ENCODE measurements at regions not wholly inside any gene's neighbourhood (a gene's known extent, or its start where the extent isn't known, plus 50 kb on each side); places are given as distances from the start of the nearest gene placed in this dataset.

GRCh38 chr1:230565141-230565540, 77.1 kb upstream of the COG2 start:
- H3K9me3 ChIP-seq = no peaks in the 10 kb centered on the region
- ATAC-seq (no peak), FAIRE-seq (no peak), DNase-seq (ENCODE audit: low read depth in 1 of 2, low spot score in 1 of 2) (no peak)
- no peak overlapping the region for H3K4me3 ChIP-seq
- no peaks in the 10 kb centered on the region for H3K4me1 ChIP-seq
- no peak for TF ChIP-seq GATA3 (IDR thresholded peaks at IDR 0.05; ENCODE audit: borderline replicate concordance)
- TF ChIP-seq PHF8 (IDR thresholded peaks at IDR 0.05; ENCODE audit: borderline replicate concordance, low read depth) = no peak
- TF ChIP-seq CEBPB (IDR thresholded peaks at IDR 0.05) = no peak
- no peak for TF ChIP-seq POLR2A (IDR thresholded peaks at IDR 0.05; ENCODE audit: low read length)
- no peak for TF ChIP-seq ESRRA (IDR thresholded peaks at IDR 0.05; ENCODE audit: borderline replicate concordance, low read length)
- no peak for TF ChIP-seq KDM5A (IDR thresholded peaks at IDR 0.05)
- TF ChIP-seq HDAC2 (IDR thresholded peaks at IDR 0.05) = no peak
- no peak for TF ChIP-seq NPAS2 (CRISPR knock-in tag; IDR thresholded peaks at IDR 0.05; ENCODE audit: borderline replicate concordance)
- no peak for TF ChIP-seq HOXB13 (CRISPR knock-in tag; IDR thresholded peaks at IDR 0.05; ENCODE audit: low read depth)
- TF ChIP-seq ZC3H11A (IDR thresholded peaks at IDR 0.05) = no peak
- TF ChIP-seq RARB (CRISPR knock-in tag; IDR thresholded peaks at IDR 0.05) = no peak
- no peak for TF ChIP-seq CHD2 (IDR thresholded peaks at IDR 0.05; ENCODE audit: low read length, partially characterized antibody)
- TF ChIP-seq TP53 (CRISPR knock-in tag; IDR thresholded peaks at IDR 0.05) = no peak
- TF ChIP-seq RNF2 (IDR thresholded peaks at IDR 0.05; ENCODE audit: borderline replicate concordance, low read depth) = no peak
- ChIA-PET CTCF (interaction anchor here (0.9 to 1.0 kb wide), 2 partner anchors 11 to 19 kb away, joined by 3 read pairs; no protein-coding TSS in a partner anchor), POLR2A (no interaction called here)
- no peak overlapping the region for H3K4me2 ChIP-seq
- no peak overlapping the region for H3K27ac ChIP-seq
- WGBS (ENCODE audit: missing lambda C conversion rate) = 5% methylated on average over 1 of the region's 1 CpG

- WGBS (ENCODE audit: missing lambda C conversion rate) = 41% methylated on average over 7 of the region's 7 CpGs
- H3K4me2 ChIP-seq = no peak overlapping the region
- ChIA-PET POLR2A (interaction anchor here (0.6 kb wide), 1 partner anchor 1005 kb away, joined by 3 read pairs; the partner anchor contains the start of gene ABCB10), CTCF (no interaction called here)
- no peak overlapping the region for H3K27ac ChIP-seq
- no peak overlapping the region for H3K4me3 ChIP-seq
- no peak for DNase-seq (ENCODE audit: low read depth in 1 of 2, low spot score in 1 of 2)
- TF ChIP-seq GATA3 (IDR thresholded peaks at IDR 0.05; ENCODE audit: borderline replicate concordance) (no peak), PHF8 (IDR thresholded peaks at IDR 0.05; ENCODE audit: borderline replicate concordance, low read depth) (no peak), TP53 (CRISPR knock-in tag; IDR thresholded peaks at IDR 0.05) (no peak), BHLHE40 (IDR thresholded peaks at IDR 0.05; ENCODE audit: low read depth, low read length) (no peak)
- no peaks in the 10 kb centered on the region for H3K4me1 ChIP-seq
- FAIRE-seq = no peak
- H3K9me3 ChIP-seq = no peaks in the 10 kb centered on the region
- no peak for ATAC-seq
Observed at GRCh38 chr1:230563591-230563990, 78.7 kb upstream of the COG2 start.

GRCh38 chr1:230561570-230561969, 80.7 kb upstream of the COG2 start:
- FAIRE-seq (no peak), ATAC-seq (no peak), DNase-seq (ENCODE audit: low read depth in 1 of 2, low spot score in 1 of 2) (no peak)
- POLR2A ChIA-PET = no interaction called here
- Histone ChIP-seq H3K4me2 (no peak overlapping the region), H3K9me3 (no peaks in the 10 kb centered on the region), H3K27ac (no peak overlapping the region), H3K4me1 (no peaks in the 10 kb centered on the region), H3K4me3 (no peak overlapping the region)
- TF ChIP-seq ZC3H11A (IDR thresholded peaks at IDR 0.05) = no peak
- no peak for TF ChIP-seq ZSCAN20 (CRISPR knock-in tag; IDR thresholded peaks at IDR 0.05)
- no peak for TF ChIP-seq RCOR1 (IDR thresholded peaks at IDR 0.05; ENCODE audit: low read depth, low read length)
- no peak for TF ChIP-seq CBX2 (IDR thresholded peaks at IDR 0.05; ENCODE audit: borderline replicate concordance, low read depth)
- no peak for TF ChIP-seq MAFK (IDR thresholded peaks at IDR 0.05; ENCODE audit: partially characterized antibody)
- TF ChIP-seq HDAC2 (IDR thresholded peaks at IDR 0.05) = no peak
- TF ChIP-seq CBX8 (IDR thresholded peaks at IDR 0.05) = no peak
- no peak for TF ChIP-seq SMC3 (IDR thresholded peaks at IDR 0.05)
- no peak for TF ChIP-seq USF2 (IDR thresholded peaks at IDR 0.05)
- TF ChIP-seq KDM1A (IDR thresholded peaks at IDR 0.05; ENCODE audit: low read depth) = no peak
- no peak for TF ChIP-seq EHMT2 (IDR thresholded peaks at IDR 0.05; ENCODE audit: low read depth)
- TF ChIP-seq FOXS1 (CRISPR knock-in tag; IDR thresholded peaks at IDR 0.05) = no peak
- TF ChIP-seq RAD21 (conservative IDR thresholded peaks at IDR 0.05 in 1 of 2, IDR thresholded peaks at IDR 0.05 in 1 of 2) = no peak
- no peak for TF ChIP-seq HOXB13 (CRISPR knock-in tag; IDR thresholded peaks at IDR 0.05; ENCODE audit: low read depth)
- no peak for TF ChIP-seq TP53 (CRISPR knock-in tag; IDR thresholded peaks at IDR 0.05)
- TF ChIP-seq JUNB (IDR thresholded peaks at IDR 0.05) = no peak
- TF ChIP-seq MAZ (IDR thresholded peaks at IDR 0.05; ENCODE audit: borderline replicate concordance, low read depth, low read length) = no peak
- no peak for TF ChIP-seq E2F6 (IDR thresholded peaks at IDR 0.05; ENCODE audit: borderline replicate concordance, low read depth)
- CTCF ChIA-PET = no interaction called here
- 4% methylated on average over 4 of the region's 4 CpGs for WGBS (ENCODE audit: missing lambda C conversion rate)
